BJ (cell line): ENCODE measurements at regions not wholly inside any gene's neighbourhood (a gene's known extent, or its start where the extent isn't known, plus 50 kb on each side); places are given as distances from the start of the nearest gene placed in this dataset.
"Not testable (repeated sequence)": the region's sequence is repeated elsewhere in the genome, so short reads cannot be mapped to it uniquely, and the experiment has no call there.

Experiments used
- CTCF ChIA-PET: fragments of 350-600 bp; formaldehyde crosslinking; extraction: SDS; loops from one replicate; lab custom pipeline; 2021; ENCODE audit warnings: antibody characterized with exemption, inconsistent platforms; lab: Yijun Ruan, JAX
- POLR2A ChIA-PET: fragments of 300-600 bp; sonication (Branson Sonifier 250); formaldehyde crosslinking; extraction: SDS; loops from one replicate; lab custom pipeline; 2021; ENCODE audit warnings: antibody characterized with exemption; lab: Charles Lee
- DNase-seq: peaks from one replicate; pipeline ENCODE4 v3.0.0-alpha.2; 2011; ENCODE audit warnings: low read depth
- H3K27me3 ChIP-seq: 2 replicates; pipeline ENCODE4 v1.6.0; 2011; ENCODE audit warnings: low read length; ENCODE audit not compliant: control insufficient read depth, insufficient read depth
- H3K36me3 ChIP-seq: 2 replicates; pipeline ENCODE4 v1.5.1; 2011; ENCODE audit warnings: low read length; ENCODE audit not compliant: control insufficient read depth, insufficient read depth
- H3K4me3 ChIP-seq: 2 replicates; pipeline ENCODE4 v1.5.1; 2011; ENCODE audit warnings: low read depth, mild to moderate bottlenecking, control low read depth, low read length
- CTCF ChIP-seq: IDR thresholded peaks from 2 replicates; pipeline ENCODE4 v1.5.1; 2011; ENCODE audit warnings: low read depth, mild to moderate bottlenecking, control low read depth, inconsistent platforms, low read length, moderate library complexity; ENCODE audit not compliant: insufficient read depth

- no peak for TF ChIP-seq CTCF
- ChIA-PET CTCF (no interaction called here), POLR2A (no interaction called here)
- no peak for DNase-seq
- Histone ChIP-seq H3K36me3 (no peaks in the 10 kb centered on the region), H3K27me3 (no peaks in the 10 kb centered on the region), H3K4me3 (no peak overlapping the region)
Measured at GRCh38 chr14:85071447-85071846, 458.5 kb upstream of the FLRT2 start.

DNA sequence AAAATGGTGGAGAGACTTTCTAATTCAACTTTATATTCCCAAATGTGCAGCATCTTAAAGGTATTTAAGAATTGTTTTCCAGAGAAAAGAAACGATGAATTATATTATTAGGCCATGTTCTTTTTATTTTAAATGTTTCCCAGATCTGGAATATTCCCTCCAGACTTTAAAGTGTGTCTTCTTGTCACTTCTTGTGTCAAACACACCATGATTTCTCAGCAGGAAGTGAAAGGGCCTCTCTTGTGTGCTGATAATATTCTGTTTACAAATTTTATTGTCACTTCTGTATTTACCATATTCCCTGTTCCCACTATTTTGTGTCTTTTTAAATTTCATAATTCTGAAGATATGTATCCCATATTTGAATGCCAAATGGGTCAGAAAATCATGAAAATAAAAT lies 455.0 kb upstream of the FLRT2 start:
- POLR2A ChIA-PET = no interaction called here
- H3K4me3 ChIP-seq = no peak overlapping the region
- CTCF ChIA-PET = no interaction called here

GRCh38 chr14:85075694-85076476 lies 454.1 kb upstream of the FLRT2 start:
- DNase-seq = no peak
- CTCF ChIA-PET = no interaction called here
- POLR2A ChIA-PET = no interaction called here

More for the DNA sequence above, 455.0 kb upstream of the FLRT2 start:
- Histone ChIP-seq H3K27me3 (no peaks in the 10 kb centered on the region), H3K36me3 (no peaks in the 10 kb centered on the region)
- TF ChIP-seq CTCF = no peak
- DNase-seq = no peak

GRCh38 chr14:85077716-85078115 lies 452.2 kb upstream of the FLRT2 start:
- H3K36me3 ChIP-seq, H3K27me3 ChIP-seq, H3K4me3 ChIP-seq, POLR2A ChIA-PET, CTCF ChIA-PET, DNase-seq: not testable (repeated sequence)

More at GRCh38 chr14:85075694-85076476, 454.1 kb upstream of the FLRT2 start:
- Histone ChIP-seq H3K4me3 (no peak overlapping the region), H3K27me3 (no peaks in the 10 kb centered on the region), H3K36me3 (no peaks in the 10 kb centered on the region)
- no peak for TF ChIP-seq CTCF

DNA sequence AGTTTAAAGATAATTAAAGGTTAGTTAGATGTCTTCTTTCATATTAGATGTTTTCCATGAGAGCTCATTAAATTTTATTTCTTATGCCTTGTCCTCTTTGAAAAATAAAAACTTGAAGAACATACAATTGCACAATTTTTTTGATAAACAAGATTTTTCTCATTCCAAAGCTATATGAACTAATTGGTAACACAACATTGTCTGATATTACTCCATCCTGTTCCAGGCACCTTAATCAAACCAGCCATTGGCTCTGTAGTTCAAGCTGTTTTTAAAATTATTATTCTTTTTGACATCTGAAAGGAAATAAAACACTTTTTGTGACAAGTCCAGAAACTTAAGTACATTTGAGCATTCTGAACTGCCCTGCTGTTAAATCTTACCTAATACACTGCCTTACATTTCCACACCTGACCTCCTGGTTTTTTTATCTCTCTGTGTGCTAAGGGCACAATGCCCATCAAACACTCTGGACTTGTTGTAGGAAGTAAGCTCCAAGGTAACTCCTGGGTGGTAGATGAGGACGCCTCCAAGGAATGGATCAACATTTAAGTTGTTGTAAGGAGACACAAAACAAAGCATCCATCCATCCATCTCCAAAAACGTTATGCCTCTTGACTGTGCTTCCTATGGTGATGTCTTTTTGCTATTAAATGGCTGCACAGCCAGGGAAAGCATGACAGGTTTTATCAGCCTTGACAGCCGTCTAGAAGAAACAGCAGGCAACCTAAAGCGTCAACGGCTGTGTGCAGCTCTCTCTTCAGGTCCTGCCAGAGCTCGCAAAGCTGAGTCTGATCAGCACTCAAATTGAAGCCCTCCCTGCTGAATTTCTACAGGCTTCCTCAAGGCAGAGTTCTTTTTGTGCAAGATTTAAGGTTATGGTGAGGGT lies 449.9 kb upstream of the FLRT2 start:
- CTCF ChIA-PET = no interaction called here
- DNase-seq = no peak
- Histone ChIP-seq H3K36me3 (no peaks in the 10 kb centered on the region), H3K27me3 (no peaks in the 10 kb centered on the region), H3K4me3 (no peak overlapping the region)
- TF ChIP-seq CTCF = no peak
- POLR2A ChIA-PET = no interaction called here
